Medulla oblongata (tissue), 1 donor: ENCODE measurements at regions not wholly inside any gene's neighbourhood (a gene's known extent, or its start where the extent isn't known, plus 50 kb on each side); places are given as distances from the start of the nearest gene placed in this dataset.
A peak's percentile ranks its signal among the peaks of the same experiment; 100 is the strongest.

Experiments
- DNase-seq: peaks from one replicate; pipeline ENCODE4 v3.0.0-alpha.2; 2015; ENCODE audit errors: extremely low spot score

DNA sequence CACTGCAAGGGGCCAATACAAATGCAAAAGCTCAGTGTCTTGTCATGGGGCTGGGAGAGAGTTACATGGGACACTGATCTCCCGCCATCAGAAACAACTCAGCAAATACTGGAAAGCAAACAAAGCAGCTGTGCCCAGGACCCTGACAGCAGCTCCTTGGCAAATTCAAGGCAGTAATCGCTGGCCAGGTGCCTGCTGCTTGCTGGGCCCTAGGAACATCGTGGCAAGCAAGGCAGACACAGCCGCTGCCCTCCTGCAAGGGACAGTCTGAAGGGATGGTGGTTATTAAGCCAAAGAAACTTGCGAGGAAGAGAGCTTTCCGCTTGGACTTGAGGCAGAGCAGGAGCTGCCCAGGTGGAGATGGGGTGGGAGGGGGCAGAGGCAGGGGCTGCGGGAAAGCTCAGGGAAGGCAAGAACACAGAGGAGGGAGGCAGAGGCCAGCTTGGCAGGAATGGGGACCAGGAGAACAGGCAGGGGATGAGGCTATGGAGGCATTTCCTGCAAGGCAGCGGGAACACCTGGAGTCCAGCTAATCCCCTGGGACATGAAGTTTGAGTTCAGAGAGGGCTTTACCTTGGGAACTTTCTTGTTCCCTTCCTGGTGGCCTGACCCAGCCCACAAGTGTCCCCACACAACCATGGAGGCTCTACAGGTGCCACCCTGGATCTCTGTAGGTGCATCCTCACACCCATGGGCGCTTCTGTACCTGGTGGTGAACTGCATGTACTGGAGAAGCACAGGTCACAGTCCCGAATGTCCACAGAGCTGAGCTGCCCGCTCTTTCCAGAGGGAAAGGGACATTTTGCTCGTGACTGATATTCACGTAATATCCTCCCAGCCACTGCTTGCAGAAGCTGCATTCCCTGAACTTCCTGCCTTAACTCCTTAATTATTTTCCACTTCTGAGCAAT, 78.7 kb upstream of the ATP2B2 start:
- DNase-seq = peak; percentile 46

- no peak for DNase-seq
These were observed 80.6 kb upstream of the ATP2B2 start for GRCh38 chr3:10585945-10586344.

DNA sequence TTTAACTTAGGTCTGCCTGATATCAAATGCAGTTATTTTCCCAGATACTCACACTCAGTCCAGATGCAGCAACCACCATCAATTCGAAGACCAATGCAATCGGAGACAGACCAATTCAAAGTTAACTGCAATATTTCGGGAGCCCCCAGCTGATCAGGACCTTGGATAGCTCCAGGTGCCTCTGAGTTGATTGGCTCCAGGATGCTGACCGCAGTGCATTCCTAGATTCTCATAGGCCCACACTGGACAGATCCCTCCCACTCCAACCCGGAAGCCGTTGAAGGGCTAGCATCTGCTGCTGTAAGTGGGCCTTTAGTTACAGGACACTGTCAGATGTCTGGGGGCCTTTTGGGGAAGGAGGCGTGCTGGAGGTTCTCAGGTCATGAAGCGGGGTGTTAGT, 89.5 kb upstream of the ATP2B2 start:
- no peak for DNase-seq

- no peak for DNase-seq
These were observed 91.5 kb upstream of the ATP2B2 start for GRCh38 chr3:10596746-10597448.

GRCh38 chr3:10597733-10598132, 92.3 kb upstream of the ATP2B2 start:
- DNase-seq = no peak

DNA sequence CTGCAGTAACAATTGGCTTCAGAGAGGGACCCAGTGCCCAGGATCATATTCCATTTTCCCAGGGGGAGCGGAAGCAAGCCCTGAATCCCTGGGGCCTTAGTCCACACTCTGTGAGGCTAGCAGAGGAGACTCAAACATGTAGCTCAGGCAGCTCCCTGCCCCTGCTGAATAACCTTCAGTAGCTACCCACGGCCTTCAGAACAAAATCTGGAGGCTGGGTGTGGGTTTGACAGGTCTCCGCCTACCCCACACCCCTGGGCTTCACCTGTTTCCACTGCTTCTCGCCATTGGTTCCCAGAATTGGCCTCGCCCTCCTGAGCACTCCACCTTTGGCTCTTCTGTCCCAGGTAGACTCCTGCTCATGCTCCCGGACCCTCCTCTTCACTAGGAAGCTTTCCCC, 93.6 kb upstream of the ATP2B2 start:
- DNase-seq = no peak

- DNase-seq = no peak
These were observed 94.1 kb upstream of the ATP2B2 start for GRCh38 chr3:10599444-10599843.

- peak; percentile 83 for DNase-seq
These were observed 94.9 kb upstream of the ATP2B2 start for GRCh38 chr3:10600296-10600714.

DNA sequence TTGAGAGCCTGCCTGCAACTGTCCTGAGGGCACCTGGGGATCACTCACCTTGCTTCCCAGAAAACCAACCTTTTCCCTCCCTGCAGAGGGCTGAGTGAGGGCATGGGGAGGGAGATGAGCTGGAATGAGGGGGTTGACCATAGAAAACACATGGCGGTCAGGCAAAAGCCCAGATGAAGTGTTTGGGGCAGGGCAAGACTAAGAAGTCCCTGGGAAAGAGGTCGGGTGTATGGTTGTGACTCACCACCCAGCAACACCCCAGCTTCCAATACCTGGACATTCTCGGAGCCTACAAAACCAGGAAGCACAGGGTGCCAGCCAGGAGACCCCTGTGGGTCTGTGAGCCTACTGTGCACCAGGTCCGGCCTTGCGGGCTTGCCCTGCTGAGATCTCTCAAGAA, 95.3 kb upstream of the ATP2B2 start:
- peak; percentile 39 for DNase-seq

DNA sequence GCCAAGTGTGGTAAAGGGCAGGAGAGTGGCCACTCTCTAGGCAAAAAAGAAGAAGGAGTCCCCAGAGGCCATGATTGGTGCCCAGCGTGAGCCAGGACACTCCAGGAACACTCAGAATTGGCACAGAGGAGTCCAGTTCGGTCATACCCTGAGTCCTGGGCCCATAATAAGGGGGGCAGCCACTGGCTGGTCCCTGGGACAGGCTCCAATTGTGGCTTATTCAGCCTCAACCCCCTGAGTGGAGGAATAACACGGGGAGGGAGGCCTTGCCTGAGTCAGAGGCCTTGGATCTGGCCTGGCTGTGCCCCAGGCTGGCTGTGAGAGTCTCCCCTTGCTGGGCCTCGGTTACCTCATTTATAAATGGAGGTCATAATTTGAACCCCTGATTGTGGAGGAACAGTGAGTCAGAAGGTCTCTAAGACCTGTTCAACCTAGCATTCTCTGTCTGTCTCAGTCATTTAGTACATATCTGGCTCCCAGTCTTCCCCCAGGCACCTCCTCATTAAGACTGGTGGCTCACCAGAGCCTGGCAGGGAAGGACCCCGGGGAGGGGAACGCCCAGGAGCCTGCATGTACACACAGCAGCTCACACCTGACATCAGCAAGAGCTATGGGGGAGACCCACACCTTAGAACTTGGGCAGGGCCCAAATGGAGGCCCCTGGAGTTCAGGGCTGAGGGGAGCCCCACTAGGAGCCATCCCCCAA, 95.9 kb upstream of the ATP2B2 start:
- peak; percentile 78 for DNase-seq

DNA sequence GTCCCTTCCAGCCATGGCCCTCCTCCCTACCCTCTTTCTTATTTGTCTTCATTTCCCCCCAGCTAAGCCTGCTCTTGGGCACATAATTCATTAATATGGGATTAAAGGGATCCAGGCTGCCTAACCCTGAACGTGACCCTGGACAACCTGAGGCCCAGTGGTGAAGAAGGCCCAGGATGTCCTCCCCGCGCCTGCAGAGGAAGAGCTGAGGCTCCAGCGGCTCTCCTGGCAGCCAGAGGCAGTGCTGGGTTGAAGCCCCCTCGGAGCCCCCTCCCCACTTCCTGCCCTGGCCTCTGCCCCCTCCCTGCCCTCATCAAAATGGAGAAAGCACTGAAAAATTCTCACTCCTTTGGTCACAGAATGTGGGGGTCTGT, 96.5 kb upstream of the ATP2B2 start:
- DNase-seq = no peak

DNA sequence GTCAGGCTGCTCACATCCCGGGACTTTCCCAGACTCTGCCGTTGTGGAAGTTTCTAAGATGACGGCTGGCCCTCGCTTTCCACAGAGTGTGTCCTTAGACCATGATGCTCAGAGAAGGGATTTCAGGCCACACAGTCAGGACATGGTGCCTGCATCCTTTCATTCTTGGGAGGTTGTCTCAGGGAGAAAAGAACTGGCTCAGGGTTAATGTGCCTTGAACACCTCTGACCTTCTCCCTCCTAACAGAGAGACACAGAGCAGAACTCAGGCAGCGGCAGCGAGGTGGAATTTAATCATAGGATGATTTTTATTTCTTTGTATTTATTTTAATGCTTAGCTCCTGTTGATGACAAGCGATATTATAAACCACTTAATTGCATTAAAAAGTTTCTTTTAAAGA, 96.9 kb upstream of the ATP2B2 start:
- no peak for DNase-seq

DNA sequence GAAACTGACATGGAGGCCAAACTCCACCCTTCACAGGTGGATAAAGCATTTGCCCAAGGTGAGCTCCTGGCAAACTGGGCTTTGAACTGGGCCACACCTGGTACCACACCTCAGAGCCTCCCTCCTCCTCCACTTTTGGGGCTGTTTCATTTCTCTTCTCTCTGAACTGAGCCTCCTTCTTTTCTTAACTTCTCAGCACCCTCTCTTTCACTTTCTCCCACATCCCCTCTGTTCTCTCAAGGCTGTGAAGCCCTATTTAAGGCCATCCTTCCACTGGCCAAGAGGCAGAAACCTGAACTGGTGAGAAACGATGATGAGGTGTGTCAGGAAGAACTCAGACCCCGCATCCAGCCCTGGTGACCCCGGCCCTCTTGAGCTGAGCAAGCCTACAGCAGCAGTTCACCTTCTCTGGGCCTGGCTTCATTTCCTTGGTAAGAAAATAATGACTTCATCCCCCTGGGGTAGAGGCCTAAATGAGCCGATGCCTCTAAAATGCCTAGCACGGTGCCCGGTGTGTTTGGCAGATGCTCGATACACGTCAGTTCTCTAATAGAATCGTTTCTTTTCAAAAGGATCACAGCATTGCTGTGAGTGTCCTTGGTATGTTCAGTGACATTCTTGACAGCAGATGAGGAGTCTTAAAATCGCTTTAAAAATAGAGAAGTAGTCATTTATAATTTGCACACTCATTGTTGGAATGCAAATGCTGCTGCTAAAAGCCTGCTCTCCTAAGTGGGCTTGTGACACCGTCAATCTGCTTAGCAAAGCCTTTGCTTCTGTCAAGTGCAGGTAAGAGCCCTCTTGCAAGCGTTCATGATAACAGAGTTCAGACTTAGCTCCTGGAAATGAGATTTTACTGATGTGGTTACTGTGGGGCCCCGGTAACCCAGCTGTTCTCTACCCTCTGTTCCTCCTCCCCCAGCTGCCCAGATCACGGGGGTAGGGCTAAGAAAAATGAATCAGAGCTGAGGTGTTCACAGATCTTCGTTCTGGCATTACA, 97.7 kb upstream of the ATP2B2 start:
- peak; percentile 22 for DNase-seq

DNA sequence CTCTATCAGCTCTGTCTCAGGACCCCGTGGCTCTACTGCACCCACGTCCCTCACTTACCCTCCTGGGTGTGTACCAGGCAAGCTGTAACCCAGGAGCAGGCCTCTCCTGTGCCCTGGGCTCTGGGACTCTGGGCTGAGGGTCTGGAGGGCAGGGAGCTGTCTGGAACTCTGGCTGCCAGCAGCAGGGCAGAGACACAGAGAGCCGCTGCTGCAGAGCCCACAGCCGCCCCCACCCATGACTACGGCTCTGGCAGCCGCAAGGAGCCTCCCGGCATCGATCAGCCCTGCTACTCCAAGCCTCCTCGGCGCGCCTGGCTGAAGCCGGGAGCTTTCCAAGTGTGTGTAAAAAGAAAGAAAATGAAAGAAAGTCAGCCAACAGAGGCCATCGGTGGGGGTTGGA, 103.7 kb upstream of the ATP2B2 start:
- peak; percentile 34 for DNase-seq

GRCh38 chr3:10614168-10614567, 108.8 kb upstream of the ATP2B2 start:
- no peak for DNase-seq

- DNase-seq = no peak
These were observed 110.3 kb upstream of the ATP2B2 start for GRCh38 chr3:10615715-10616114.

- DNase-seq = peak; percentile 13
These were observed 110.9 kb upstream of the ATP2B2 start for GRCh38 chr3:10616321-10616720.

GRCh38 chr3:10619989-10620832, 114.8 kb upstream of the ATP2B2 start:
- DNase-seq = no peak

GRCh38 chr3:10620833-10621082, 115.4 kb upstream of the ATP2B2 start:
- DNase-seq = no peak

GRCh38 chr3:10623578-10624275, 118.3 kb upstream of the ATP2B2 start:
- DNase-seq = no peak
